Heart right ventricle (tissue), 16 donors: ENCODE measurements at regions not wholly inside any gene's neighbourhood (a gene's known extent, or its start where the extent isn't known, plus 50 kb on each side); places are given as distances from the start of the nearest gene placed in this dataset.
"Not testable (repeated sequence)": the region's sequence is repeated elsewhere in the genome, so short reads cannot be mapped to it uniquely, and the experiment has no call there.

ENCODE experiments used
- ATAC-seq, 8 donors: fragments of 200-7000 bp; cut with Tn5 transposase; one replicate each; pipeline ENCODE4 v1.9.1; 2020; ENCODE audit warnings: mild to moderate bottlenecking in 8 of 8, moderate library complexity in 8 of 8, moderate number of reproducible peaks in 1 of 8
- DNase-seq, 2 donors: peaks; one replicate each; pipeline ENCODE4 v3.0.0-alpha.2; 2020
- H3K27ac ChIP-seq, 10 donors: fragments of 200-600 bp; sonication (generic) in 2 of 10; one replicate each; pipeline versions ENCODE4 v1.5.0 to v1.8.0; 2020 to 2022; ENCODE audit warnings: mild to moderate bottlenecking in 3 of 10
- H3K27me3 ChIP-seq, 7 donors: fragments of 200-600 bp; one replicate each; pipeline ENCODE4 v1.8.0; 2021 to 2022; ENCODE audit warnings: mild to moderate bottlenecking in 2 of 7
- H3K36me3 ChIP-seq, 9 donors: fragments of 200-600 bp; sonication (generic) in 1 of 9; one replicate each; pipeline versions ENCODE4 v1.5.0 to v1.8.0; 2020 to 2022; ENCODE audit warnings: mild to moderate bottlenecking in 2 of 9
- H3K4me1 ChIP-seq, 9 donors: fragments of 200-600 bp; sonication (generic) in 1 of 9; one replicate each; pipeline versions ENCODE4 v1.5.0 to v1.8.0; 2020 to 2022; ENCODE audit warnings: mild to moderate bottlenecking in 4 of 9
- H3K4me3 ChIP-seq, 10 donors: fragments of 200-600 bp; sonication (generic) in 2 of 10; one replicate each; pipeline versions ENCODE4 v1.5.0 to v1.8.0; 2020 to 2022; ENCODE audit warnings: mild to moderate bottlenecking in 7 of 10, moderate library complexity in 2 of 10
- H3K9me3 ChIP-seq, 11 donors: fragments of 200-600 bp in 10 of 11; sonication (generic) in 2 of 11; one replicate each; pipeline versions ENCODE4 v1.5.0 to v1.8.0; 2013 to 2022; ENCODE audit warnings: mild to moderate bottlenecking in 2 of 11, control low read depth in 1 of 11, moderate library complexity in 1 of 11
- CTCF ChIP-seq, 9 donors: fragments of 200-600 bp; sonication (generic) in 2 of 9; IDR thresholded peaks; one replicate each; pipeline versions ENCODE4 v1.5.0 to v1.8.0; 2021 to 2022; ENCODE audit warnings: antibody characterized with exemption in 9 of 9, mild to moderate bottlenecking in 5 of 9, moderate library complexity in 1 of 9
- WGBS, 2 donors: extraction: QIAGEN DNeasy Blood & Tissue Kit; methylation state at CpG; one replicate each; pipeline ENCODE4 v1.1.7; 2013; ENCODE audit warnings: inconsistent platforms in 1 of 2; 5-methylcytosine and 5-hydroxymethylcytosine counted together
- intact Hi-C, 10 donors: fragments of 100-400 bp; cut with DNase I; formaldehyde crosslinking; loops; one replicate each; pipeline versions ENCODE4 v1.11.1 to v1.14.2; 2022
- donor health status: Arrhythmogenic right ventricular cardiomyopathy.
- donor health status: ischemic (EF 13 %, LVEDD 7.1; RV severe dilation, severe dysfunction).
- donor health status: healthy with polysubstance abuse.
- donor health status: DM: no; HTN: yes; CAD: no.
- donor health status: DM: no; HTN: no; CAD: no.
- donor health status: ischemic (EF 25% LVEDD 6.9; RV normal size, moderate dysfunction).
- donor health status: ischemic (EF 25% LVEDD 5.7; RV mildly dilated, moderate dysfunction).
- donor health status: healthy.
- donor health status: DM: yes; HTN: yes; CAD: no.
- donor health status: Ischemic cardiomyopathy.
- donor health status: ischemic (EF 35%, LVEDD 5.7; RV mildly dilated, moderate dysfunction).
- donor health status: nonischemic (EF 11% LVEDD 7.7; RV severe dilation, severe dysfunction).
- donor health status: DM: yes; HTN: yes; CAD: no.
- donor health status: PGD.
- donor health status: ischemic (EF 29% LVEDD 5.4; RV normal size, mild dysfunction).
- donor health status: nonischemic (EF 23%, LVEDD 6.1; RV moderate dilation, normal function).

GRCh38 chr6:120774275-120774674 is 560.0 kb downstream of the TBC1D32 start:
- TF ChIP-seq CTCF (IDR thresholded peaks at IDR 0.05): no peak
- no peak for DNase-seq
- H3K4me3 ChIP-seq: no peak overlapping the region
- WGBS, 2 donors: 48 to 51% methylated on average over 1 of the region's 1 CpG
- H3K9me3 ChIP-seq: peaks cover 0 to 27% (median 12%) of the 10 kb centered on the region in 11 donors
- no peaks in the 10 kb centered on the region for H3K36me3 ChIP-seq
- H3K27me3 ChIP-seq: no peaks in the 10 kb centered on the region
- no peaks in the 10 kb centered on the region for H3K4me1 ChIP-seq
- ATAC-seq: no peak
- H3K27ac ChIP-seq: no peak overlapping the region
- intact Hi-C loops: loop anchor here in 1 of 10 donors (5.0 kb wide), 1 partner anchor 318 kb away; no protein-coding TSS in a partner anchor

GRCh38 chr6:120771019-120771418 is 563.3 kb downstream of the TBC1D32 start:
- no peaks in the 10 kb centered on the region for H3K4me1 ChIP-seq
- no peaks in the 10 kb centered on the region for H3K27me3 ChIP-seq
- H3K27ac ChIP-seq: no peak overlapping the region
- H3K4me3 ChIP-seq: no peak overlapping the region
- TF ChIP-seq CTCF (IDR thresholded peaks at IDR 0.05): no peak
- intact Hi-C loops: loop anchor here in 1 of 10 donors (5.0 kb wide), 1 partner anchor 321 kb away; no protein-coding TSS in a partner anchor
- WGBS, 2 donors: 89 to 92% methylated on average over 4 of the region's 4 CpGs
- no peaks in the 10 kb centered on the region for H3K36me3 ChIP-seq
- DNase-seq (no peak), ATAC-seq (no peak)
- no peaks in the 10 kb centered on the region for H3K9me3 ChIP-seq

- DNase-seq (no peak), ATAC-seq (no peak)
- H3K27ac ChIP-seq: no peak overlapping the region
- H3K4me3 ChIP-seq: no peak overlapping the region
- intact Hi-C loops: no loop called here
- H3K27me3 ChIP-seq: no peaks in the 10 kb centered on the region
- TF ChIP-seq CTCF (IDR thresholded peaks at IDR 0.05): no peak
- no peaks in the 10 kb centered on the region for H3K9me3 ChIP-seq
- no peaks in the 10 kb centered on the region for H3K36me3 ChIP-seq
- no peaks in the 10 kb centered on the region for H3K4me1 ChIP-seq
Observed at GRCh38 chr6:120764312-120764711, 570.0 kb downstream of the TBC1D32 start.

- intact Hi-C loops: no loop called here
- H3K27ac ChIP-seq: no peak overlapping the region
- H3K9me3 ChIP-seq: peaks cover 0 to 6% (median 0%) of the 10 kb centered on the region in 11 donors
- ATAC-seq: no peak
- WGBS, 2 donors: 86 to 95% methylated on average over 1 of the region's 1 CpG
- H3K27me3 ChIP-seq: no peaks in the 10 kb centered on the region
- H3K36me3 ChIP-seq: no peaks in the 10 kb centered on the region
- H3K4me1 ChIP-seq: no peaks in the 10 kb centered on the region
- TF ChIP-seq CTCF (IDR thresholded peaks at IDR 0.05): no peak
- no peak for DNase-seq
- H3K4me3 ChIP-seq: no peak overlapping the region
Observed at GRCh38 chr6:120759570-120759969, 574.7 kb downstream of the TBC1D32 start.

GRCh38 chr6:120748574-120748973 is 585.7 kb downstream of the TBC1D32 start:
- ATAC-seq, H3K36me3 ChIP-seq, H3K4me1 ChIP-seq, H3K27ac ChIP-seq, H3K9me3 ChIP-seq, DNase-seq, intact Hi-C loops, H3K27me3 ChIP-seq, H3K4me3 ChIP-seq: not testable (repeated sequence)
- WGBS, 2 donors: 60 to 77% methylated on average over 12 of the region's 12 CpGs
